IMR-90 (cell line): ENCODE measurements at regions not wholly inside any gene's neighbourhood (a gene's known extent, or its start where the extent isn't known, plus 50 kb on each side); places are given as distances from the start of the nearest gene placed in this dataset.

Experiments used
- ATAC-seq: fragments of 200-7000 bp; cut with Tn5 transposase; 2 replicates; pipeline ENCODE4 v1.9.1; 2020; ENCODE audit warnings: low read depth, mild to moderate bottlenecking, moderate library complexity
- BruUV-seq: library from RNA; stranded (reverse); fragments of 400-500 nt; replicated peaks from 2 replicates; lab custom pipeline; 2021; lab: Mats Ljungman, UMichigan
- CTCF ChIA-PET: fragments of 300-600 bp; formaldehyde crosslinking; extraction: SDS; loops from one replicate; lab custom pipeline; 2021; ENCODE audit warnings: antibody characterized with exemption; lab: Yijun Ruan, JAX
- POLR2A ChIA-PET: fragments of 300-600 bp; sonication (Branson Sonifier 250); formaldehyde crosslinking; loops from one replicate; lab custom pipeline; 2022; ENCODE audit warnings: antibody characterized with exemption; ENCODE audit not compliant: unreplicated experiment; lab: Charles Lee
- DNase-seq: peaks from one replicate; pipeline ENCODE4 v3.0.0; 2013
- H2AFZ ChIP-seq: replicated peaks from 2 replicates; pipeline ENCODE3; 2013; ENCODE audit warnings: low read length, mild to moderate bottlenecking; ENCODE audit not compliant: poor library complexity
- H2AK5ac ChIP-seq: 2 replicates; pipeline ENCODE4 v1.6.1; 2013; ENCODE audit warnings: low read depth, low read length, inconsistent platforms
- H2AK9ac ChIP-seq: replicated peaks from 2 replicates; pipeline ENCODE3; 2013; ENCODE audit warnings: mild to moderate bottlenecking, low read depth, low read length, moderate library complexity; ENCODE audit not compliant: poor library complexity
- H2BK120ac ChIP-seq: 2 replicates; pipeline ENCODE4 v1.6.1; 2013; ENCODE audit warnings: low read depth, low read length, inconsistent platforms
- H2BK15ac ChIP-seq: 3 replicates; pipeline ENCODE4 v1.6.1; 2013; ENCODE audit warnings: low read depth, low read length, inconsistent platforms
- H2BK20ac ChIP-seq: 2 replicates; pipeline ENCODE4 v1.6.1; 2013; ENCODE audit warnings: low read depth, mild to moderate bottlenecking, inconsistent platforms, low read length, moderate library complexity
- H2BK5ac ChIP-seq: 2 replicates; pipeline ENCODE4 v1.6.1; 2013; ENCODE audit warnings: mild to moderate bottlenecking, low read depth, low read length, inconsistent platforms; ENCODE audit not compliant: poor library complexity, severe bottlenecking
- H3K14ac ChIP-seq: replicated peaks from 2 replicates; pipeline ENCODE4 v1.6.1; 2013; ENCODE audit warnings: low read depth, low read length, inconsistent platforms
- H3K18ac ChIP-seq: 2 replicates; pipeline ENCODE4 v1.6.1; 2013; ENCODE audit warnings: low read depth, low read length, control low read depth
- H3K23ac ChIP-seq: 2 replicates; pipeline ENCODE4 v1.6.1; 2013; ENCODE audit warnings: low read depth, low read length, inconsistent platforms
- H3K27ac ChIP-seq: 2 replicates; pipeline ENCODE4 v1.5.1; 2013; ENCODE audit warnings: mild to moderate bottlenecking, control low read depth, low read length; ENCODE audit not compliant: insufficient read depth
- H3K27me3 ChIP-seq: 2 replicates; pipeline ENCODE4 v1.6.1; 2013; ENCODE audit warnings: low read length; ENCODE audit not compliant: control insufficient read depth, insufficient read depth
- H3K36me3 ChIP-seq: 2 replicates; pipeline ENCODE4 v1.6.1; 2013; ENCODE audit warnings: low read length, mixed read lengths; ENCODE audit not compliant: control insufficient read depth, insufficient read depth
- H3K4ac ChIP-seq: 2 replicates; pipeline ENCODE4 v1.6.1; 2013; ENCODE audit warnings: low read depth, low read length, inconsistent platforms
- H3K4me1 ChIP-seq: 2 replicates; pipeline ENCODE4 v1.6.1; 2013; ENCODE audit warnings: low read length, mixed read lengths; ENCODE audit not compliant: control insufficient read depth, insufficient read depth
- H3K4me2 ChIP-seq: 2 replicates; pipeline ENCODE4 v1.6.1; 2013; ENCODE audit warnings: low read depth, mild to moderate bottlenecking, control low read depth, low read length, moderate library complexity
- H3K4me3 ChIP-seq: 2 replicates; pipeline ENCODE4 v1.5.1; 2013; ENCODE audit warnings: low read depth, mild to moderate bottlenecking, control low read depth, low read length, moderate library complexity; ENCODE audit not compliant: insufficient read depth
- H3K56ac ChIP-seq: 2 replicates; pipeline ENCODE4 v1.6.1; 2013; ENCODE audit warnings: low read length, inconsistent platforms; ENCODE audit not compliant: insufficient read depth; ENCODE audit errors: extremely low read depth
- H3K79me1 ChIP-seq, 2 experiments: 2 replicates each; pipeline ENCODE4 v1.6.1; 2013; ENCODE audit warnings: low read length in 2 of 2, inconsistent platforms in 1 of 2, low read depth in 1 of 2
- H3K9ac ChIP-seq: 2 replicates; pipeline ENCODE4 v1.6.1; 2013; ENCODE audit warnings: low read depth, low read length, control low read depth
- H3K9me1 ChIP-seq: 2 replicates; pipeline ENCODE4 v1.6.1; 2013; ENCODE audit warnings: low read length, inconsistent platforms; ENCODE audit not compliant: insufficient read depth
- H3K9me3 ChIP-seq: 2 replicates; pipeline ENCODE4 v1.6.1; 2013; ENCODE audit warnings: low read length; ENCODE audit not compliant: control insufficient read depth, insufficient read depth
- H4K20me1 ChIP-seq: 2 replicates; pipeline ENCODE4 v1.6.1; 2013; ENCODE audit warnings: low read length, inconsistent platforms; ENCODE audit not compliant: insufficient read depth
- H4K5ac ChIP-seq: 2 replicates; pipeline ENCODE4 v1.6.1; 2013; ENCODE audit warnings: mild to moderate bottlenecking, low read depth, low read length, control low read depth
- H4K8ac ChIP-seq, 2 experiments: 2 replicates each; pipeline ENCODE4 v1.6.1; 2013; ENCODE audit warnings: low read depth in 2 of 2, low read length in 2 of 2, control low read depth in 1 of 2, inconsistent platforms in 1 of 2
- H4K91ac ChIP-seq: 2 replicates; pipeline ENCODE4 v1.6.1; 2013; ENCODE audit warnings: low read depth, low read length, inconsistent platforms; ENCODE audit not compliant: insufficient read depth
- BHLHE40 ChIP-seq: fragments of 150-350 bp; IDR thresholded peaks from 2 replicates; pipeline ENCODE4 v1.6.1; 2016; ENCODE audit warnings: mild to moderate bottlenecking, low read depth, low read length
- CEBPB ChIP-seq: IDR thresholded peaks from 2 replicates; pipeline ENCODE4 v1.6.1; 2012; ENCODE audit warnings: low read depth, low read length, improper control_type of control experiment
- CHD1 ChIP-seq: IDR thresholded peaks from 2 replicates; pipeline ENCODE4 v1.6.1; 2012; ENCODE audit warnings: low read depth, low read length, improper control_type of control experiment
- FOS ChIP-seq: fragments of 150-350 bp; IDR thresholded peaks from 2 replicates; pipeline ENCODE4 v1.6.1; 2016; ENCODE audit warnings: low read depth, low read length
- MAFK ChIP-seq: IDR thresholded peaks from 2 replicates; pipeline ENCODE4 v1.6.1; 2012; ENCODE audit warnings: low read depth, low read length, improper control_type of control experiment
- NFE2L2 ChIP-seq: fragments of 150-350 bp; IDR thresholded peaks from 2 replicates; pipeline ENCODE4 v1.6.1; 2016; ENCODE audit warnings: low read depth, mild to moderate bottlenecking, low read length
- POLR2A ChIP-seq: IDR thresholded peaks from 2 replicates; pipeline ENCODE4 v1.6.1; 2012; ENCODE audit warnings: mild to moderate bottlenecking, low read depth, low read length
- RCOR1 ChIP-seq: IDR thresholded peaks from 2 replicates; pipeline ENCODE4 v1.6.1; 2012; ENCODE audit warnings: mild to moderate bottlenecking, low read length, improper control_type of control experiment; ENCODE audit not compliant: insufficient replicate concordance
- RFX5 ChIP-seq: IDR thresholded peaks from 2 replicates; pipeline ENCODE4 v1.8.0; 2012; ENCODE audit warnings: low read depth, mild to moderate bottlenecking, low read length, moderate library complexity
- SMC3 ChIP-seq: fragments of 150-350 bp; IDR thresholded peaks from 2 replicates; pipeline ENCODE4 v1.6.1; 2016; ENCODE audit warnings: low read depth, mild to moderate bottlenecking, antibody characterized with exemption, low read length, moderate library complexity
- WGBS, 2 experiments: methylation state at CpG; one replicate each; pipeline versions ENCODE4 v1.1.5 to v1.1.7; 2013; ENCODE audit warnings: missing lambda C conversion rate in 2 of 2; ENCODE audit not compliant: insufficient read length in 1 of 2; ENCODE audit errors: extremely low coverage in 2 of 2; 5-methylcytosine and 5-hydroxymethylcytosine counted together
- dilution Hi-C: fragments of 300-500 bp; cut with HindIII; formaldehyde crosslinking; loops from one replicate; pipeline ENCODE4 v1.14.3; 2018; ENCODE audit warnings: low sequenced_read_pairs; ENCODE audit not compliant: unreplicated experiment
- in situ Hi-C: fragments of 300-500 bp; cut with MboI; formaldehyde crosslinking; loops from 3 replicates; pipeline ENCODE4 v1.14.3; 2019; ENCODE audit warnings: low sequenced_read_pairs, inconsistent platforms, mixed read lengths
- intact Hi-C: fragments of 100-400 bp; cut with micrococcal nuclease; formaldehyde crosslinking; loops from 2 replicates; pipeline ENCODE4 v1.10.0; 2022
- TF ChIP-seq, protein P1 (sequence below): fragments of 150-350 bp; IDR thresholded peaks from 2 replicates; pipeline ENCODE4 v1.6.1; 2017; ENCODE audit warnings: mild to moderate bottlenecking, antibody characterized with exemption, low read length, low read depth
- TF ChIP-seq, protein P2 (sequence below): fragments of 150-350 bp; IDR thresholded peaks from 2 replicates; pipeline ENCODE4 v1.6.1; 2016; ENCODE audit warnings: low read depth, mild to moderate bottlenecking, low read length, moderate library complexity, borderline replicate concordance

- Histone ChIP-seq H3K9me3 (peaks cover 14% of the 10 kb centered on the region), H3K14ac (no peak overlapping the region), H4K8ac (no peak overlapping the region), H2BK120ac (no peak overlapping the region), H4K20me1 (no peaks in the 10 kb centered on the region), H2AK9ac (no peak overlapping the region), H3K4me1 (no peaks in the 10 kb centered on the region), H2AK5ac (no peak overlapping the region), H3K9ac (no peak overlapping the region), H4K91ac (no peak overlapping the region), H2AFZ (no peak overlapping the region), H3K36me3 (no peaks in the 10 kb centered on the region), H2BK15ac (no peak overlapping the region), H3K79me1 (no peaks in the 10 kb centered on the region), H3K27ac (no peak overlapping the region), H3K4ac (no peak overlapping the region), H4K5ac (no peak overlapping the region), H3K23ac (no peak overlapping the region), H3K56ac (no peak overlapping the region), H3K18ac (no peak overlapping the region), H3K4me2 (no peak overlapping the region), H2BK20ac (no peak overlapping the region), H3K4me3 (no peak overlapping the region), H3K27me3 (no peaks in the 10 kb centered on the region), H3K9me1 (no peaks in the 10 kb centered on the region), H2BK5ac (no peak overlapping the region)
- dilution Hi-C loops, result no loop called here
- TF ChIP-seq RCOR1 (no peak), NFE2L2 (no peak), FOS (no peak), SMC3 (no peak), CHD1 (no peak), POLR2A (no peak), CEBPB (no peak), MAFK (no peak), RFX5 (no peak), BHLHE40 (no peak)
- TF ChIP-seq, protein P1, sequence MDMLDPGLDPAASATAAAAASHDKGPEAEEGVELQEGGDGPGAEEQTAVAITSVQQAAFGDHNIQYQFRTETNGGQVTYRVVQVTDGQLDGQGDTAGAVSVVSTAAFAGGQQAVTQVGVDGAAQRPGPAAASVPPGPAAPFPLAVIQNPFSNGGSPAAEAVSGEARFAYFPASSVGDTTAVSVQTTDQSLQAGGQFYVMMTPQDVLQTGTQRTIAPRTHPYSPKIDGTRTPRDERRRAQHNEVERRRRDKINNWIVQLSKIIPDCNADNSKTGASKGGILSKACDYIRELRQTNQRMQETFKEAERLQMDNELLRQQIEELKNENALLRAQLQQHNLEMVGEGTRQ, result no peak
- TF ChIP-seq, protein P2, sequence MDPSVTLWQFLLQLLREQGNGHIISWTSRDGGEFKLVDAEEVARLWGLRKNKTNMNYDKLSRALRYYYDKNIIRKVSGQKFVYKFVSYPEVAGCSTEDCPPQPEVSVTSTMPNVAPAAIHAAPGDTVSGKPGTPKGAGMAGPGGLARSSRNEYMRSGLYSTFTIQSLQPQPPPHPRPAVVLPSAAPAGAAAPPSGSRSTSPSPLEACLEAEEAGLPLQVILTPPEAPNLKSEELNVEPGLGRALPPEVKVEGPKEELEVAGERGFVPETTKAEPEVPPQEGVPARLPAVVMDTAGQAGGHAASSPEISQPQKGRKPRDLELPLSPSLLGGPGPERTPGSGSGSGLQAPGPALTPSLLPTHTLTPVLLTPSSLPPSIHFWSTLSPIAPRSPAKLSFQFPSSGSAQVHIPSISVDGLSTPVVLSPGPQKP, result no peak
- 51% methylated on average over 7 of the region's 7 CpGs; no CpG with 5 or more reads in 1 of the 2 experiments for WGBS, 2 experiments
- no TSS peak for BruUV-seq
- in situ Hi-C loops, result no loop called here
- ATAC-seq (no peak), DNase-seq (no peak)
- intact Hi-C loops, result no loop called here
- POLR2A ChIA-PET, result no interaction called here
- CTCF ChIA-PET, result no interaction called here
Measured at GRCh38 chr10:121276046-121276445, 322.2 kb downstream of the FGFR2 start.
